Stimulated activated CD8-positive, alpha-beta memory T cell treated with anti-CD3 and anti-CD28 coated beads, Interleukin-7, amount 100 ng/mL, for 48 hours (primary cell): ENCODE measurements at regions not wholly inside any gene's neighbourhood (a gene's known extent, or its start where the extent isn't known, plus 50 kb on each side); places are given as distances from the start of the nearest gene placed in this dataset.

Experiments used
- DNase-seq, 2 donors: peaks; one replicate each; pipeline ENCODE4 v3.0.0-alpha.2; 2020; ENCODE audit warnings: low read depth in 1 of 2; ENCODE audit errors: extremely low read depth in 1 of 2

GRCh38 chr2:118738524-118739308, 108.7 kb downstream of the EN1 start:
- no peak for DNase-seq

- no peak for DNase-seq
These were observed 109.3 kb downstream of the EN1 start for GRCh38 chr2:118738106-118738505.

GRCh38 chr2:118737684-118738083, 109.8 kb downstream of the EN1 start:
- no peak for DNase-seq

DNA sequence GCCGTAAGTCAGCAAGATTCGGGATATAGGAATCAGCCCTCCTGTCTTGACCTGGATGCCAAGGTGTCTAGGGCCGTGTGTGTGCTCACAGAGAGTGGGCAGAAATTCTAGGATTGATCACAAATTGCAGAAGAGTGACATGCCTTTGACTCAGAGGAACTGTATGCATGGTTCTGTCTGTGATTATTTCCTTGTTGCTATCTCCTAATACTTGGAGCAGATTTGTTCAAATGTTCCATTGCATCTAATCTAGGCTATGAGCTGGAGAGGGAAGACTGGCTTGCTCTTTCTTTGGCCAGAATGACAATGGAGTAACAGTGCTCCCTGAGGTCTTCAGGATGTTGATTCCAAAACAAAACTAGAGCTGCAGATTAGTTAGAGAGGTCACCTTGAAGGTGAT, 115.0 kb downstream of the EN1 start:
- no peak for DNase-seq

DNA sequence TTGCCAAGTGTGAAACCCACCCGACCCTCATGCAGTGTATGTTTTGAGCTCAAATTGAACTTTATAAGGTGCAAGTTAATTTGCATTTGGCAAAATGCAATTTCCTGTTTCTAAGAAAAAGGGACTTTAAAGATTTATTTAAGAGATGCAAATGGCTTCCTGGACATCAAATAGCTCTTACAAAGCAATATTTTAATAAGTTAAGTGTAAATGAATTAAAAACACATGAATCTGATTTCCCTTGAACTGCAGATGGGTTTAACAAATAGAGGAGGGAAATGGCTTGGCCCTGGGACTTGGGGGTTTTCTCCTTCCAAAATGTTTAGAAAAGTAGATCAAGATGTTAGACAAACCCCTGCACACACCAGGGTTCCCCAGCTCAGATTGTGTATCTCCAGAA, 116.0 kb downstream of the EN1 start:
- no peak for DNase-seq

- no peak for DNase-seq
These were observed 117.0 kb downstream of the EN1 start for GRCh38 chr2:118730405-118730804.

DNA sequence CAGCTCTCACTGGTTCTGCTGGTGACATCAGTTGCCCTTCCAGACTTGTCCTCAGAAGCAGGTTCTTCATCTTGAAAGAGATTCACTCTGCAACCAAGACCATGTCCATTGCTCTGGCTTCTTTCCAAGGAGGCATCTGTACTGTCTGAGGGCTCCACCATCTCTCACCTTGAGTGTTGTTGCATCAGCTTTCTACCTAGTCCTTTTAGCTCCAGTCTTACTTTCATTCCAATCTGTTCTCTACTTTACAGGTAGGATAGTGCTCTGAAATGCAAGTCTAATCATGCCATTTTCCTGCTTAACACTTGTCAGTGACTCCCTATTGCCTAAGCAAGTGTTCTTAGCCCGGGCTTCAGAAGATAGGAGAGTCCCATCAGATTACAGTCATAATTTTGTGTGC, 117.7 kb downstream of the EN1 start:
- DNase-seq: no peak

DNA sequence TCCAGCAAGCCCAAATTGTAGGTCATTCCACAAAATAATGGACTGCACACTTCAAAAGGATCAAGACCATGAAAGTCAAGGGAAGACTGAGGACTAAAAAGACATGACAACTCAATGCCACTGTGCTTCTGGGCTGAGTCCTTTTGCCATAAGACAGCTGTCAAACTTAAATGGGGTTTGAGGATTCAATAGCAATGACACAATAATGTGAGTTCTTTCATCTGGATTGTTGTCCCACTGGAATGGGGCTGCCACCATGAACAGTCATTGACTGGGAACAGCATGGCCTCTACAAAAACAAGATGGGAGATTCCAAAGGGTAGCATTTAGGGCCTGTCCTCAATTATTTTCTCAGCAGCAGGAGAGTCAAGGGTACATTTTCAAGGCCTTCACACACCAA, 118.5 kb downstream of the EN1 start:
- no peak for DNase-seq

GRCh38 chr2:118726821-118727220, 120.6 kb downstream of the EN1 start:
- DNase-seq: no peak

DNA sequence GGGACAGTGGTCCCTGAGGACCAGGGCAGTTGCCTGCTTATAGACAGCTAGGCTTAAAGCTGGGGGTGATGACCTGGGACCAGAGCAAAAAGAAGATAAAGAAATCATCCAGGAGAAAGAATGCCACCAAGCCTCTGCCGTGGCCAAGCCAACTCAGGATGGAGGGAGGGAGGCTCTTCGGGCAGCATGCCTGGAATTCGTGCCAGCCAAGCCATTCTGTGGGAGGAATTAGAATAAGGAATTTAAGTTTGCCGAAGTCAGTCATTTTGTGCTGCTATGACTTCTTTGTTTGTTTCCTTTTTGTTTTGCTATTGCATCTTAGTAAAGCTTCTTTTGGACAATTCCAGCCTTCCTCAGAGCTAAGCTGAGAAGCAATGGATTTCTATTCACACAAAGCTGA, 124.1 kb downstream of the EN1 start:
- DNase-seq: no peak

GRCh38 chr2:118722976-118723375, 124.5 kb downstream of the EN1 start:
- no peak for DNase-seq

- DNase-seq: no peak
These were observed 125.5 kb downstream of the EN1 start for GRCh38 chr2:118721817-118722551.

DNA sequence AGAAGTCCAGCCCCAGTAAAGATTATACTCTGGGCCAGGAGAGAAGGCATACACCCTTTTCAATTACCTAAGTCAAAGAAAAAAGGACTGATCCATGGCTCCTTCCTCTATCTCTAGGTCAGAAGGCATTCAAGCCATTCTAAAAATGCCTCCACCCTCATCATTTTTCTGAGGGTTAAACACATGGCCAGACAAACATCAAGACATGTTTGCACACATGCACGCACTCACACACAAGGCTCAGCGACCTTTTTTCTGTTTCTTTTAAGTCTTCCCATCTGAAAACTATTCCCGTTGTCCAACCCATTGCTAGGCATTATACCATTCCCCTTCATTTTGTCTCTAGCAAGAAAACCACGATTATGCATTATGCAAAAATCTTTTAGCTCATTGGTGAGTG, 126.6 kb downstream of the EN1 start:
- no peak for DNase-seq

DNA sequence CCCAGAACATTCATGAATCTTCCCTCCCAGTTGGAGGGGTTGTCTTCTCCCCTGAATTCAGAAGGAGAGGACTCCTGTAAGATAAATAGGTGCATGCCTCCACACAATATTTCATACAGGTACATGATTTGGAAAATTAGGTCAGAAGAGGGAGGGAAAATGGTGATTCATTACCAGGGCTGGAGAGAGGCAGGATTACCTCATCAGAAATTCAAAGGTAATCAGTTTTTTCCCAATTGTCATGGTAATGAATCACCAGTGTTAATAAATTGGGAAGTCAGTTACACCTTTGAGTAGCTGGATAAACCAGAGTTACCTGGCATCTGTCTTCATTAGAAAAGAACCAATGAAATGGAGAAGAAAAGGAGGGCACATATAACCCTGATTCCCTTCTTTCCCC, 128.5 kb downstream of the EN1 start:
- DNase-seq: no peak

- no peak for DNase-seq
These were observed 131.3 kb downstream of the EN1 start for GRCh38 chr2:118716102-118716501.

DNA sequence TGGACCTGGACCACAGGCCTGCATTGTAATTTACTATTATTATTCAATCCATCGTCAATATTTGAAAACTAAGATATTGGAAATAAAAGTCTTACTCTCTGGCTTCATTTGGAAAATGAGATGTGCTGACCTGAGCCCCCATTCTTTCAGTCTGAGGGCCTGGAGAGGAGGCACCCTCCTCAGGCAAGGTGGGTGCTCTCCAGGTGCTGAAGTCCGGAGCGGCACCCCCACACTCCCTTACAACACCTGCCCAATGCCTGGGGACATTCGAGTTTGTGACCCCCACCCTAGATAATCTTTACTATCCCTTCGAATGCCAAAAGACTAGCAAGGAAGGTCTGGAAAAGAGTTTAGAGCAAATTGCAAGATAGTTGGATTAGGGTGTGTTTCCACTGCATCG, 133.3 kb downstream of the EN1 start:
- no peak for DNase-seq

DNA sequence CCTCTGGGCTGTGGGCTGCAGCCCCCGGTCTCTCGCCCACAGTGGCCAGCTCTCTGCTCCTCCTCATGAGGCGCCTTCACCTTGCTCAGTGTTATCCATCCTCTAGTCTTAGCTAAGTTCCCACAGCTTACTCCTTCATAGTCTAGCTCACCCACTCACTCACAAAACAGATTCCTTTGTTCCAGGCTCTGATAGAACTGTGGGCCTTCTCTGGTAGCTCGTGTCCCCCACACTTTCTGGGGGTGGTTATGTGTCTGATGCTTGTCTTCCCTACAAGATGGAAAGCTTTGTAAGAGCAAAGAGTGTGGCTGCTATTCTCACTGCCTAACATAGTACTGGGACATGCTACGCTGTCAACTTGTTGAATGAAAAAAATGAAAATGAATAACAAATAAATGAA, 135.8 kb downstream of the EN1 start:
- DNase-seq: no peak

- DNase-seq: no peak
These were observed 137.0 kb downstream of the EN1 start for GRCh38 chr2:118710481-118710880.

- DNase-seq: no peak
These were observed 137.7 kb downstream of the EN1 start for GRCh38 chr2:118709786-118710185.

DNA sequence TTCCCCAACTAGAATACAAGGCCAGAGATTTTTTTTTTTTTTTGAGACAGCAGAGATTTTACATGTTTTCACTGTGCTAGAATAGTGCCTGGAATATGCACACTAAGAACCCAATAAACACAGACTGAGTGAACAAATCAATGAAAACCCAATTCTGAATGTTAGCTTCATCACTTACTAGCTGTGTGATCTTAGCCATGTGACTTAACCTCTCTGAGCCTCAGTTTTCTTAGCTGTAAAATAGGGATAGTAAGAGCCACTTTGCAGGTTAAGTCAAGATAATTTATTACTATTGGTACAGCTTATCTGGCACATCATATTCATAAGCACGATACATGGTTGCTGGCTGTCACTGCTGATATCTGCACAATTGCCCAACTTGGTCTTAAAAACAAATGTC, 140.6 kb downstream of the EN1 start:
- no peak for DNase-seq

GRCh38 chr2:118706371-118706770, 141.1 kb downstream of the EN1 start:
- DNase-seq: no peak

DNA sequence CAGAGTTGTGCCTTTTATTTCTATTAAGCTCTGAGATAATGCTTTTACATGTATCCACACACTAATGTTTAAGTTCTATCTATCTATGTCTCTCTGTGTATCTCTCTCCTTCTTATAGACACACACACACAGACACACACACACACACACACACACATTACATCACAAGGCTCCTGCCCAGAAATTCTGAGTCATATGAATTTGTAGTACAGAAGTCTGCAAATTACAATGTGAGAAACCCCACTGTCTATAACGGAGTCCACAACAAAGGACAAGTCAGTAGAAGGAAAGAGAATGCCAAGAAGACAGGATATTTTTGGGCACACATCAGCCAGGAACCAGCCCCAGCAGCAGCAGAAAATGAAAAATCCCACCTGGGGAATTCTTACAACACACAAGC, 142.4 kb downstream of the EN1 start:
- no peak for DNase-seq
